ENCODE measurements at regions not wholly inside any gene's neighbourhood (a gene's known extent, or its start where the extent isn't known, plus 50 kb on each side); places are given as distances from the start of the nearest gene placed in this dataset.

GRCh38 chr22:47310601-47311000, 548.2 kb downstream of the TBC1D22A start:
- intact Hi-C loops (cut with DNase I), result no loop called here

GRCh38 chr22:47309946-47310345, 547.5 kb downstream of the TBC1D22A start:
- intact Hi-C loops (cut with DNase I), result no loop called here
- Histone ChIP-seq H3K27me3 (no peaks in the 10 kb centered on the region), H3K4me3 (no peak overlapping the region), H3K9me3 (replicated peaks in 1 of 3) (no peaks in the 10 kb centered on the region), H3K36me3 (replicated peaks in 1 of 2) (no peaks in the 10 kb centered on the region), H3K27ac (no peak overlapping the region), H3K4me1 (replicated peaks in 1 of 2) (no peaks in the 10 kb centered on the region)
- WGBS, 4 donors, result 87 to 91% (median 90%) methylated on average over 4 of the region's 4 CpGs
- TF ChIP-seq POLR2A (IDR thresholded peaks at IDR 0.05) (no peak), CTCF (IDR thresholded peaks at IDR 0.05) (no peak)
- DNase-seq, result peak in 1 of 7 donors; percentile 5

More at GRCh38 chr22:47310601-47311000, 548.2 kb downstream of the TBC1D22A start:
- no peak for DNase-seq
- H3K4me3 ChIP-seq, result no peak overlapping the region
- H3K36me3 ChIP-seq (replicated peaks in 1 of 2), result no peaks in the 10 kb centered on the region
- WGBS, 4 donors, result 67 to 81% (median 75%) methylated on average over 1 of the region's 1 CpG
- TF ChIP-seq CTCF (IDR thresholded peaks at IDR 0.05) (no peak), POLR2A (IDR thresholded peaks at IDR 0.05) (no peak)
- H3K27ac ChIP-seq, result no peak overlapping the region
- H3K9me3 ChIP-seq (replicated peaks in 1 of 3), result no peaks in the 10 kb centered on the region
- no peaks in the 10 kb centered on the region for H3K27me3 ChIP-seq
- no peaks in the 10 kb centered on the region for H3K4me1 ChIP-seq (replicated peaks in 1 of 2)

- Histone ChIP-seq H3K27ac (no peak overlapping the region), H3K4me3 (no peak overlapping the region), H3K27me3 (no peaks in the 10 kb centered on the region), H3K36me3 (replicated peaks in 1 of 2) (no peaks in the 10 kb centered on the region), H3K9me3 (replicated peaks in 1 of 3) (no peaks in the 10 kb centered on the region), H3K4me1 (replicated peaks in 1 of 2) (no peaks in the 10 kb centered on the region)
- intact Hi-C loops (cut with DNase I), result no loop called here
- DNase-seq, result no peak
- no peak for TF ChIP-seq POLR2A (IDR thresholded peaks at IDR 0.05)
- no peak for TF ChIP-seq CTCF (IDR thresholded peaks at IDR 0.05)
- 71 to 75% (median 73%) methylated on average over 6 of the region's 6 CpGs for WGBS, 4 donors
Measured at GRCh38 chr22:47309476-47309875, 547.0 kb downstream of the TBC1D22A start.

- DNase-seq, result peak in 2 of 7 donors; percentile 2 to 3
- intact Hi-C loops (cut with DNase I), result no loop called here
- 77 to 95% (median 83%) methylated on average over 2 of the region's 2 CpGs for WGBS, 4 donors
Measured at GRCh38 chr22:47308886-47309285, 546.4 kb downstream of the TBC1D22A start.

More at GRCh38 chr22:47308886-47309285, 546.4 kb downstream of the TBC1D22A start:
- no peak overlapping the region for H3K27ac ChIP-seq
- TF ChIP-seq CTCF (IDR thresholded peaks at IDR 0.05), result no peak
- no peak for TF ChIP-seq POLR2A (IDR thresholded peaks at IDR 0.05)
- no peaks in the 10 kb centered on the region for H3K36me3 ChIP-seq (replicated peaks in 1 of 2)
- H3K4me3 ChIP-seq, result no peak overlapping the region
- H3K9me3 ChIP-seq (replicated peaks in 1 of 3), result no peaks in the 10 kb centered on the region
- no peaks in the 10 kb centered on the region for H3K27me3 ChIP-seq
- H3K4me1 ChIP-seq (replicated peaks in 1 of 2), result no peaks in the 10 kb centered on the region

Data from adrenal gland (tissue), 9 donors.